ENCODE measurements at regions not wholly inside any gene's neighbourhood (a gene's known extent, or its start where the extent isn't known, plus 50 kb on each side); places are given as distances from the start of the nearest gene placed in this dataset.

DNA sequence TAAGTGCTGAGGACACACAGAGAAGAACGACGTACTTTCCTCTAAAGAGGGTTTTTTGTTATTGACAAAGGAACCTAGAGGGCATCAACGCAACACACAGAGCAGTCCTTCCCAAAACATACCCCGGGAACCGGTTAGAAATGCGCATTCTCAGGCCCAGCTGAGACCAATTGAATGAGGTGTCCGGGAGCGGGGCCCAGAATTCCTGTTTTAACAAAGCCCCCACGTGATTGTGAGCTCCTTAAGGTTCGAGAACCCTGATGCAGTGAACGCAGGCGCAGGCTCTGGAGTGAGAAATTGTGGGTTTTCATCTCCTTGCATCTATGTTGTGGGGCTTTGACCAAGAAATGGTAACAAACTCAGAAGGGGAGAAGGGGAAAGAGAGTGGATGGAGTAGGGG lies 51.0 kb upstream of the TBX3 start:
- no peak overlapping the region for H4K8ac ChIP-seq (ENCODE audit: extremely low read depth, insufficient read depth, low read length)
- no peak overlapping the region for H3K18ac ChIP-seq (ENCODE audit: extremely low read depth, low read length)
- H4K5ac ChIP-seq (ENCODE audit: insufficient read length, low read depth, low read length) = no peak overlapping the region
- H2AFZ ChIP-seq (ENCODE audit: low read length) = 0 out of 2 replicates have a peak overlapping the region, but pooled peaks have one; percentile 8
- no peak overlapping the region for H3K9ac ChIP-seq (replicated peaks in 1 of 4; ENCODE audit: extremely low read depth in 1 of 4, low read depth in 3 of 4, low read length in 3 of 4)
- H2BK120ac ChIP-seq (replicated peaks; ENCODE audit: low read depth, low read length) = no peak overlapping the region
- H3K27me3 ChIP-seq (replicated peaks in 1 of 4; ENCODE audit: control insufficient read depth in 3 of 4, extremely low read depth in 1 of 4, insufficient read depth in 3 of 4, low read length in 3 of 4) = peaks cover 15 to 39% (median 38%) of the 10 kb centered on the region in 4 experiments
- no peak overlapping the region for H3K23ac ChIP-seq (ENCODE audit: insufficient read length)
- peak overlapping the region; percentile 62 to 69 for H3K4me2 ChIP-seq (ENCODE audit: insufficient read depth in 1 of 2, low read depth in 2 of 2, low read length in 2 of 2)
- H3K36me3 ChIP-seq (ENCODE audit: control insufficient read depth in 2 of 4, insufficient read depth in 4 of 4, low read length in 3 of 4) = no peaks in the 10 kb centered on the region
- H3K4ac ChIP-seq (replicated peaks; ENCODE audit: insufficient read length, low read depth, low read length) = no peak overlapping the region
- H3K14ac ChIP-seq (ENCODE audit: insufficient read length) = no peak overlapping the region
- H2BK5ac ChIP-seq (ENCODE audit: low read depth, low read length) = peak overlapping the region; percentile 16; the same call in 1 of the 2 replicates
- H3K4me3 ChIP-seq (ENCODE audit: extremely low read depth in 1 of 4, insufficient read depth in 2 of 4, low read depth in 3 of 4, low read length in 4 of 4) = peak overlapping the region in 3 of 4 experiments; percentile 13 to 54 (median 25); a peak in 4 of 8 replicates
- H4K20me1 ChIP-seq (replicated peaks in 1 of 2; ENCODE audit: control insufficient read depth in 1 of 2, insufficient read depth in 2 of 2, low read length in 2 of 2) = no peaks in the 10 kb centered on the region
- 0 out of 2 replicates have a peak overlapping the region, but pooled peaks have one; percentile 80 for H2BK12ac ChIP-seq (ENCODE audit: low read depth, low read length)
- peaks cover 0 to 3% of the 10 kb centered on the region in 2 experiments; a peak in 1 of 4 replicates for H3K9me3 ChIP-seq (ENCODE audit: insufficient read depth in 2 of 2, low read depth in 1 of 2, low read length in 1 of 2)
- peaks cover 4% of the 10 kb centered on the region; the same call in 1 of the 2 replicates for H3K23me2 ChIP-seq (ENCODE audit: low read depth, low read length)
- no peak overlapping the region for H2AK5ac ChIP-seq (ENCODE audit: low read depth, low read length)
- no peaks in the 10 kb centered on the region for H3K79me1 ChIP-seq (ENCODE audit: low read depth, low read length)
- H3K56ac ChIP-seq (replicated peaks; ENCODE audit: insufficient read length, low read depth, low read length) = no peak overlapping the region
- no peaks in the 10 kb centered on the region for H3K79me2 ChIP-seq (ENCODE audit: control insufficient read depth in 1 of 2, insufficient read depth in 2 of 2, low read length in 2 of 2)
- FAIRE-seq (no peak), DNase-seq (ENCODE audit: low read depth in 1 of 2, low spot score in 2 of 2) (peak in 1 of 2 experiments; percentile 51)
- no peak overlapping the region for H2BK20ac ChIP-seq (ENCODE audit: low read length)
- no peak overlapping the region for H3K27ac ChIP-seq (ENCODE audit: low read depth, low read length)
- H3K4me1 ChIP-seq (replicated peaks in 1 of 4; ENCODE audit: control insufficient read depth in 3 of 4, insufficient read depth in 4 of 4, low read length in 3 of 4) = peaks cover 3 to 16% (median 6%) of the 10 kb centered on the region in 4 experiments
- H4K91ac ChIP-seq (replicated peaks; ENCODE audit: insufficient read length, low read length) = no peak overlapping the region
- ChIA-PET POLR2A (ENCODE audit: partially characterized antibody) (no interaction called here), CTCF (ENCODE audit: partially characterized antibody) (interaction anchor here (0.9 to 1.2 kb wide), 4 partner anchors 16 to 51 kb away, joined by 3 to 4 read pairs (median 3); partner anchors contain the start of gene TBX3)
- TF ChIP-seq SRF (IDR thresholded peaks at IDR 0.05; ENCODE audit: low read depth, low read length) (no peak), BCL11A (IDR thresholded peaks at IDR 0.05; ENCODE audit: low read depth in 2 of 2, low read length in 2 of 2) (no peak), POU5F1 (IDR thresholded peaks at IDR 0.05; ENCODE audit: low read depth, low read length) (peak; percentile 78; the same call in 1 of the 2 replicates), CREB1 (IDR thresholded peaks at IDR 0.05) (no peak), TEAD4 (IDR thresholded peaks at IDR 0.05; ENCODE audit: low read depth, low read length) (no peak)
- H2BK15ac ChIP-seq (ENCODE audit: low read length) = no peak overlapping the region
- 32% methylated on average over 12 of the region's 12 CpGs; no CpG with 5 or more reads in 1 of the 2 experiments for WGBS, 2 experiments (ENCODE audit: extremely low coverage in 1 of 2, insufficient coverage in 1 of 2, insufficient read length in 1 of 2, insufficient replicate concordance in 2 of 2, low coverage in 1 of 2, low lambda C conversion rate in 2 of 2, missing lambda C conversion rate in 1 of 2)

Measured in H1 (cell line).